Esophagus squamous epithelium (tissue), 4 donors: ENCODE measurements at regions not wholly inside any gene's neighbourhood (a gene's known extent, or its start where the extent isn't known, plus 50 kb on each side); places are given as distances from the start of the nearest gene placed in this dataset.

Experiments used
- CTCF ChIP-seq, 6 experiments: fragments of 450-650 bp in 4 of 6; fragments of 200-600 bp in 2 of 6; sonication (generic) in 2 of 6; IDR thresholded peaks; one replicate each; pipeline ENCODE4 v1.5.1; 2016 to 2019; ENCODE audit warnings: antibody characterized with exemption in 6 of 6, mild to moderate bottlenecking in 4 of 6, moderate library complexity in 4 of 6
- POLR2A ChIP-seq, 4 donors: fragments of 450-650 bp; IDR thresholded peaks; one replicate each; pipeline ENCODE4 v1.6.1; 2017; ENCODE audit warnings: antibody characterized with exemption in 4 of 4, mild to moderate bottlenecking in 4 of 4, moderate library complexity in 3 of 4

DNA sequence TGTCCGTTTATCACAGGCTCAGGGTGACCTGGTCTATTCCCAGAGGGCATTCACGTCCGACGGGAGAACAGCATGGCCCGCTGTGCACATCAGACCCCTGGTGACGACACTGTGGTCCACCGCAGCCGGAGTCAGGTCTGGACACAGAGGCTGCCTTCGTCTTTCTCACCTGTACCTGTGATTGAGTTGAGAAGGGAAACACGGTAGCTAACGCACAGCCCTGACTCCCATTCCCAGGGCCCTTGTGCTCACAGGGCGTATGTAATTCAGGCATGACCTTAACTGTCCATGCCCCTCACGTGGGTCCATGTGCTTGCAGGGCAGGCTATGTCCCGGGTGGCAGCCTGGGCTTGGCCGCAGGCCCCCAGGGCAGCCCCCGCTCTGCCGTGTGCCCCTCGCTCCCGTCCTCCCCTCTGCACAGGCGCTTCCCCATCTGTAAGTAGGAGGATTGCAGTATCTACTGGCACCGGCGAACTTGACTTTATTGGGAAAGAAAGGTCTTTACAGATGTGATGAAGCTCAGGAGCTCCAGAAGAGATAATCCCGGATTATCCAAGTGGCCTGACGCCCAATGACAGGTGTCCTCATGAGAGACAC is 221.3 kb upstream of the TCERG1L start:
- TF ChIP-seq POLR2A (IDR thresholded peaks at IDR 0.05) = no peak
- no peak for TF ChIP-seq CTCF (IDR thresholded peaks at IDR 0.05)
